Pancreas (tissue), 10 donors: ENCODE measurements at regions not wholly inside any gene's neighbourhood (a gene's known extent, or its start where the extent isn't known, plus 50 kb on each side); places are given as distances from the start of the nearest gene placed in this dataset.
A peak's percentile ranks its signal among the peaks of the same experiment; 100 is the strongest.

Source experiments
- ATAC-seq, 4 donors: fragments of 200-7000 bp; cut with Tn5 transposase; one replicate each; pipeline versions ENCODE4 v1.8.0 to v1.9.1; 2020; ENCODE audit warnings: mild to moderate bottlenecking in 4 of 4, moderate library complexity in 4 of 4
- DNase-seq, 6 donors: peaks; one replicate each; pipeline ENCODE4 v3.0.0-alpha.2; 2020
- FAIRE-seq: peaks from 2 replicates; lab custom pipeline; 2012; peaks lifted over from hg19 to GRCh38; lab: Jason Lieb, UNC
- H3K27ac ChIP-seq, 4 donors: fragments of 200-600 bp; sonication (generic); 1 replicate in 3 of 4; 2 replicates in 1 of 4; pipeline versions ENCODE4 v1.5.0 to v1.8.0; 2020
- H3K27me3 ChIP-seq, 4 donors: fragments of 200-600 bp; one replicate each; pipeline ENCODE4 v1.8.0; 2021
- H3K36me3 ChIP-seq, 3 donors: fragments of 200-600 bp; sonication (generic) in 1 of 3; one replicate each; pipeline versions ENCODE4 v1.5.0 to v1.8.0; 2020 to 2021
- H3K4me1 ChIP-seq, 3 donors: fragments of 200-600 bp; one replicate each; pipeline ENCODE4 v1.8.0; 2021
- H3K4me3 ChIP-seq, 4 donors: fragments of 200-600 bp; sonication (generic) in 2 of 4; one replicate each; pipeline versions ENCODE4 v1.5.0 to v1.8.0; 2020 to 2021
- H3K9me3 ChIP-seq, 4 donors: fragments of 200-600 bp; one replicate each; pipeline ENCODE4 v1.8.0; 2021
- CTCF ChIP-seq, 4 donors: fragments of 200-600 bp; sonication (generic) in 3 of 4; IDR thresholded peaks; one replicate each; pipeline versions ENCODE4 v1.5.0 to v1.8.0; 2021; ENCODE audit warnings: antibody characterized with exemption in 4 of 4
- WGBS, 2 donors: extraction: QIAGEN DNeasy Blood & Tissue Kit; methylation state at CpG; one replicate each; pipeline ENCODE4 v1.1.7; 2013; 5-methylcytosine and 5-hydroxymethylcytosine counted together
- intact Hi-C, 3 donors: fragments of 100-400 bp; cut with DNase I; formaldehyde crosslinking; loops; one replicate each; pipeline versions ENCODE4 v1.11.1 to v1.14.2; 2022
- donor health status: healthy with polysubstance abuse.
- donor health status: DM: no; HTN: no; CAD: no; lungs with moderate emphysema.
- donor health status: DM: no; HTN: no; CAD: no.
- donor health status: control.
- donor health status: control.
- donor health status: Bipolar disorder and iron deficiency.
- donor health status: DM: yes; HTN: yes; CAD: no.
- donor health status: DM: no; HTN: no; CAD: no.
- donor health status: DM: no; HTN: no; CAD: no.
- donor health status: DM: yes; HTN: yes; CAD: no.

DNA sequence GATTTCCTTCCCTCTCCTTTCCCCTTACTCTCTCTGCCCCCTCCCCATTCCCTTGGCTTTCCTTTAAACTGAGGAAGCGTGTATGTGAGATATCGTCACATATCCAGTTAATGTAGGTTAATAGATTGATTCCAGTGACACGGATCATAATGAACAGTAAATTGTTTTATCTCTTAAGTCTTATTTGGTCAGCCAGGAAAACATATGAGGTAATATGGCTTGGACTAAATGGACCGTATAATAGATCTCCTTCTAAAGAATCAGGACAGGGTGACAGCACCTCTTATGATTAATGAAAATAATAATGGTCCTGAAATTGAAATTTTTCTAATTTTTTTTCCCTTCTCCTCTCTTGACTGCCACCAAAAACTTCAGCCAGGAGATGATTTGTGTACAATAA lies 779.8 kb upstream of the NR2F2 start:
- no peak for FAIRE-seq
- WGBS, 2 donors = 50 to 54% methylated on average over 4 of the region's 4 CpGs
- peaks cover 0 to 4% (median 0%) of the 10 kb centered on the region in 4 donors for H3K27me3 ChIP-seq

GRCh38 chr15:95556225-95556624 lies 774.3 kb upstream of the NR2F2 start:
- intact Hi-C loops = no loop called here
- ATAC-seq (no peak), FAIRE-seq (no peak), DNase-seq (no peak)
- no peaks in the 10 kb centered on the region for H3K36me3 ChIP-seq
- H3K27ac ChIP-seq = no peak overlapping the region
- H3K9me3 ChIP-seq = no peaks in the 10 kb centered on the region
- H3K4me1 ChIP-seq = no peaks in the 10 kb centered on the region
- H3K27me3 ChIP-seq = peaks cover 0 to 7% (median 0%) of the 10 kb centered on the region in 4 donors
- TF ChIP-seq CTCF (IDR thresholded peaks at IDR 0.05) = no peak
- 61% methylated on average over 2 of the region's 2 CpGs for WGBS, 2 donors
- no peak overlapping the region for H3K4me3 ChIP-seq

More for the DNA sequence above, 779.8 kb upstream of the NR2F2 start:
- H3K4me1 ChIP-seq = no peaks in the 10 kb centered on the region
- no peak overlapping the region for H3K27ac ChIP-seq
- no peak for TF ChIP-seq CTCF (IDR thresholded peaks at IDR 0.05)
- intact Hi-C loops = no loop called here
- DNase-seq (no peak), ATAC-seq (no peak)
- H3K36me3 ChIP-seq = no peaks in the 10 kb centered on the region
- no peaks in the 10 kb centered on the region for H3K9me3 ChIP-seq
- H3K4me3 ChIP-seq = no peak overlapping the region

DNA sequence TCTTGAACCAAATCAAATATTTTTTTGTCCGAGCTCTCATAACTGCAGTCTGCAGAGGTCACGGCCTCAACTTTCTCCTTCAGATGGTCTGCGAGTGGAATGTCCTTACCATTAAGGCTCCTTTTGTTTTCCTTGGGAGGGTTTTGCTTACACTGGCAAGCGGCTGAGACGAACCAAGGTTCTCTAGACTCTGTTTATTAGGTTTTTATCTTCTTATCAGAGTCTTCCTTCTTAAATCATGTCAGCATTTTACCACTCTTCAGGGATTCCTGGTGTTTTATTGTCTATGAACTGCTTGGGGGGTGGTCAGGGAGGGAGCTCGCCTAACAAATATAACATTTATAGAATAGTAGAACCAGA lies 773.7 kb upstream of the NR2F2 start:
- WGBS, 2 donors = 53 to 59% methylated on average over 6 of the region's 6 CpGs
- FAIRE-seq = no peak

GRCh38 chr15:95557226-95558046 lies 773.1 kb upstream of the NR2F2 start:
- ATAC-seq (peak in 2 of 4 donors; percentile 65 to 80), DNase-seq (no peak), FAIRE-seq (no peak)
- H3K27me3 ChIP-seq = peaks cover 0 to 7% (median 0%) of the 10 kb centered on the region in 4 donors
- TF ChIP-seq CTCF (IDR thresholded peaks at IDR 0.05) = no peak
- no peaks in the 10 kb centered on the region for H3K9me3 ChIP-seq
- no peak overlapping the region for H3K27ac ChIP-seq
- no peak overlapping the region for H3K4me3 ChIP-seq
- no peaks in the 10 kb centered on the region for H3K4me1 ChIP-seq
- intact Hi-C loops = no loop called here
- 56 to 63% methylated on average over 17 of the region's 17 CpGs for WGBS, 2 donors
- no peaks in the 10 kb centered on the region for H3K36me3 ChIP-seq

More for the DNA sequence above, 773.7 kb upstream of the NR2F2 start:
- DNase-seq = no peak
- ATAC-seq = no peak
- H3K36me3 ChIP-seq = no peaks in the 10 kb centered on the region
- intact Hi-C loops = no loop called here
- H3K27me3 ChIP-seq = peaks cover 0 to 7% (median 0%) of the 10 kb centered on the region in 4 donors
- no peaks in the 10 kb centered on the region for H3K4me1 ChIP-seq
- no peak for TF ChIP-seq CTCF (IDR thresholded peaks at IDR 0.05)
- H3K27ac ChIP-seq = no peak overlapping the region
- no peak overlapping the region for H3K4me3 ChIP-seq
- H3K9me3 ChIP-seq = no peaks in the 10 kb centered on the region

DNA sequence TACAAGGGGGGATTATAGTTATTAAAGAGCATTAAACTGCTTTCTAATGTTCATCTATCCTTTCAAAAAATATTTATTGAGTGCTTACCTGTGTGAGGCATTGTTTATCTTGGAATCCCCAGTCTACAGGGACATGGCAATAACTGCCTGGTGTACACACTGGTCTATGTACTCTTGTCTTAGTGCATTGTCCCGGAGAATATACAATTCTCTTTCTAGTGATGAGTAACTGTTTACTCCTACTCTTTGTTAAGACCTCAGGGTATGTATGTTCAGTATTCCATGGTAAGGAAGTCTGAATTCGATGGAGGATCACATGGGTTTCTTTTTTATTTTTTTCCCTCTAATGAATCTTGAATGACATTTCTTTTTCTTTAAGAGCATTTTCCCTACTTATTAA lies 772.4 kb upstream of the NR2F2 start:
- no peak overlapping the region for H3K27ac ChIP-seq
- DNase-seq = no peak
- H3K4me1 ChIP-seq = no peaks in the 10 kb centered on the region
- ATAC-seq = no peak
- 39 to 48% methylated on average over 2 of the region's 2 CpGs for WGBS, 2 donors
- FAIRE-seq = no peak
- no peak for TF ChIP-seq CTCF (IDR thresholded peaks at IDR 0.05)
- no peaks in the 10 kb centered on the region for H3K9me3 ChIP-seq
- no peak overlapping the region for H3K4me3 ChIP-seq
- H3K27me3 ChIP-seq = peaks cover 0 to 7% (median 0%) of the 10 kb centered on the region in 4 donors
- no peaks in the 10 kb centered on the region for H3K36me3 ChIP-seq
- intact Hi-C loops = no loop called here
